Hematopoietic multipotent progenitor cell (in vitro differentiated cells): ENCODE measurements at regions not wholly inside any gene's neighbourhood (a gene's known extent, or its start where the extent isn't known, plus 50 kb on each side); places are given as distances from the start of the nearest gene placed in this dataset.
"Not testable (repeated sequence)": the region's sequence is repeated elsewhere in the genome, so short reads cannot be mapped to it uniquely, and the experiment has no call there.

Source experiments
- DNase-seq, 3 donors: peaks; one replicate each; pipeline ENCODE4 v3.0.0-alpha.2; 2011 to 2015; ENCODE audit warnings: low read depth in 2 of 3, low spot score in 2 of 3

GRCh38 chr4:60913671-60914070 is 286.5 kb upstream of the ADGRL3 start:
- no peak for DNase-seq

GRCh38 chr4:60921735-60922134 is 278.4 kb upstream of the ADGRL3 start:
- DNase-seq = not testable (repeated sequence)

GRCh38 chr4:60923075-60923474 is 277.1 kb upstream of the ADGRL3 start:
- no peak for DNase-seq

GRCh38 chr4:60926624-60927023 is 273.5 kb upstream of the ADGRL3 start:
- no peak for DNase-seq

GRCh38 chr4:60930866-60931265 is 269.3 kb upstream of the ADGRL3 start:
- no peak for DNase-seq

- no peak for DNase-seq
Observed at GRCh38 chr4:60934566-60935295, 265.4 kb upstream of the ADGRL3 start.

GRCh38 chr4:60938181-60938580 is 261.9 kb upstream of the ADGRL3 start:
- no peak for DNase-seq

- DNase-seq = no peak
Observed at GRCh38 chr4:60938621-60939020, 261.5 kb upstream of the ADGRL3 start.

- DNase-seq = no peak
Observed at GRCh38 chr4:60944060-60944459, 256.1 kb upstream of the ADGRL3 start.

GRCh38 chr4:60945641-60946040 is 254.5 kb upstream of the ADGRL3 start:
- DNase-seq = no peak

GRCh38 chr4:60948008-60948407 is 252.1 kb upstream of the ADGRL3 start:
- DNase-seq = no peak

- DNase-seq = no peak
Observed at GRCh38 chr4:60952921-60953320, 247.2 kb upstream of the ADGRL3 start.

GRCh38 chr4:60953826-60954225 is 246.3 kb upstream of the ADGRL3 start:
- no peak for DNase-seq

GRCh38 chr4:60962286-60962685 is 237.8 kb upstream of the ADGRL3 start:
- no peak for DNase-seq

GRCh38 chr4:60981534-60981933 is 218.6 kb upstream of the ADGRL3 start:
- no peak for DNase-seq

GRCh38 chr4:60989141-60989540 is 211.0 kb upstream of the ADGRL3 start:
- DNase-seq = no peak

GRCh38 chr4:60992037-60992436 is 208.1 kb upstream of the ADGRL3 start:
- no peak for DNase-seq

GRCh38 chr4:61003301-61003700 is 196.8 kb upstream of the ADGRL3 start:
- DNase-seq = no peak

GRCh38 chr4:61004651-61005170 is 195.4 kb upstream of the ADGRL3 start:
- DNase-seq = no peak

- DNase-seq = no peak
Observed at GRCh38 chr4:61011051-61011450, 189.1 kb upstream of the ADGRL3 start.

- DNase-seq = not testable (repeated sequence)
Observed at GRCh38 chr4:61011936-61012335, 188.2 kb upstream of the ADGRL3 start.

GRCh38 chr4:61024610-61025009 is 175.5 kb upstream of the ADGRL3 start:
- DNase-seq = no peak

- no peak for DNase-seq
Observed at GRCh38 chr4:61027939-61028338, 172.2 kb upstream of the ADGRL3 start.
